GM19025 (cell line): ENCODE measurements at regions not wholly inside any gene's neighbourhood (a gene's known extent, or its start where the extent isn't known, plus 50 kb on each side); places are given as distances from the start of the nearest gene placed in this dataset.

Experiments
- ATAC-seq: cut with Tn5 transposase; IDR thresholded peaks from one replicate; pipeline ENCODE4 v1.9.1; 2021; ENCODE audit warnings: mild to moderate bottlenecking, low read depth, moderate library complexity; ENCODE audit not compliant: unreplicated experiment

- no peak for ATAC-seq
Observed at GRCh38 chr3:178457511-178457910, 78.7 kb upstream of the KCNMB2 start.

DNA sequence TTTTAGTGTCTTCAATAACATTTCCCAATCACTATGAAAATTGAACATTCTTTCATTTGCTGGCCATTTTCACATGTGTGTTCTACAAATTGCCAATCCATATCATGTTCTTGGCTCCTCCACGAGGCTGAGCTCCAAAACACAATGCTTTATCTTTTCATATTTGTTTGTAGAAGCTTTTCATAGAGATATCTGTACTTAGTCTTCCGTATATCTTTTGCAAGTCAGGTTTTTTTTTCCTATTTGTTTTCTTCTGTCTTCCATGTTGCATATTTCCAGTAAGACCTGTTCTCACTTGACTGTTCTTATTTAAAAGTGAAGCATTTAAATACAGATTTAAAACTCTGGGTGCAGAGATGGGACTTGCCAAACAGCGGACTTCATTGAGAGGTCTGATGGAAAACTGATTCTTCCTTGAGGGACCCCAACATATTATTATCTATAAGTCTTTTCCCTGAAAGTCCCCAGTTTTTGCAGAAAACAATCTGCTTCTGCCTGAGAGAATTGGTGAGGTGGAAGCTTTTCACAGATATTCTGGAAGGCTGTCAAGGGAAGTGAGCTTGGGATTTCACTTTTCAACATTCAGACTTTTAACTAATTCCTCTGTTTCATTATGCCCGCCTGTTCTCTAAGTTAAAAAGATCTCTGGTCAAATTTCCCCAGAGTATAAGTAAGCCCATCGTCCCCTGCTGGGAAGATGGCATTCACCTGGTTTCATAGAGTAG is 77.8 kb upstream of the KCNMB2 start:
- no peak for ATAC-seq

GRCh38 chr3:178459038-178459410 is 77.2 kb upstream of the KCNMB2 start:
- no peak for ATAC-seq

- no peak for ATAC-seq
Observed at GRCh38 chr3:178465260-178466180, 70.7 kb upstream of the KCNMB2 start.

- ATAC-seq: no peak
Observed at GRCh38 chr3:178472941-178473340, 63.3 kb upstream of the KCNMB2 start.

DNA sequence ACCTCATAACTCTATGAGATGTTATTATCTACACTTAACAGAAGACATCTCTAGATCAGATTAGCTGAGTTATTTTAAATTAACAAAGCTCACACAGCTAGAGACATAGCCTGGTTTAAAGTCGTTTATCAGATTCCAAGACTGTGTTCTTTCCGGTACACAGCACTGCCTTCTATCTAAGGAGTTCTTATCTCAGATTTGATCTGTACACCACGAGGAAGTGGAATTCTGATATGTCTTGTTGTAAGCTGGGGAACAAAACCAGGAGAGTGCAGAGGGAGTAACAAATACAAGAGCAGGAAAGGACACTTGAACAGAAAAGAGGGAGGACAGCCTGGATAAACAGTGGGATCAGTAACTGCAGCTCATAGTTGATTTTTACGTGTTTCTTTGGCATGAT is 61.7 kb upstream of the KCNMB2 start:
- no peak for ATAC-seq

DNA sequence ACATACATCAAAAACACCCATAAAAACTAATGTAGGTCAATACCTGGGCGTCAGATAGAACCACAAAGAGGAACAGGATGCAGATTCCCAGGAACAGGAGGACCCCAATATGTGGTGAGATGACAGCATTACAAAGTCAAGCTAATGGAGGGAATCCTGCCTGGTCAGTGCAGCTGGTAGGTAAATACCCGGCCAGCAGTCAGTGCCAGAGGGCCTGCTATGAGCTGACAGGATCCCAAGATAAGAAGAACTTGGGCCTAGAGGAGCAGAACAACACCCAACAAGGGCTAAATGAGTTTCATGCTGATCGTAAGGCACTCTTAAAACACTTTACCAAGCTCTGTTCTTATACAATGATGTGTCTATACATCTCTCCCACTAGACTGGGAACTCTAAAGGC is 61.2 kb upstream of the KCNMB2 start:
- no peak for ATAC-seq

DNA sequence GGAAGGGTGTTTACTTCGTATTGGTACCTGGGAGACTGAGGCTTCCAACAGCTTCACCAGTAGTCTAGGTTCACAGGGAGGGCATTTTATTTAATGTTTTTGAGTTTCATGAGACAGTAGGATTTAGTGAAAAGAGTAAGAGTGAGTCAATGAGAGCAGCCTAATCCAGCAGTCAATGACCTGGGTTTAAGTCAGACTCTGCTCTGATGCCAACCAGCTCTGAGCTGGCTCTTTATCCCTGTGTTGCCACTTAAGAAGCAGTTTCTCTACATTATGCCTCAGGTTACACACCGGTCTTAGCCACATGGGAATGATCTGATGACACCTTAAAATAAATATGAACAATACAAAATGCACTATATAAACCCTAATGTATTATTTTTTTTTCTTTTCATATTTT is 59.4 kb upstream of the KCNMB2 start:
- ATAC-seq: no peak

- ATAC-seq: no peak
Observed at GRCh38 chr3:178479446-178479845, 56.8 kb upstream of the KCNMB2 start.

GRCh38 chr3:178479860-178480259 is 56.4 kb upstream of the KCNMB2 start:
- ATAC-seq: no peak

DNA sequence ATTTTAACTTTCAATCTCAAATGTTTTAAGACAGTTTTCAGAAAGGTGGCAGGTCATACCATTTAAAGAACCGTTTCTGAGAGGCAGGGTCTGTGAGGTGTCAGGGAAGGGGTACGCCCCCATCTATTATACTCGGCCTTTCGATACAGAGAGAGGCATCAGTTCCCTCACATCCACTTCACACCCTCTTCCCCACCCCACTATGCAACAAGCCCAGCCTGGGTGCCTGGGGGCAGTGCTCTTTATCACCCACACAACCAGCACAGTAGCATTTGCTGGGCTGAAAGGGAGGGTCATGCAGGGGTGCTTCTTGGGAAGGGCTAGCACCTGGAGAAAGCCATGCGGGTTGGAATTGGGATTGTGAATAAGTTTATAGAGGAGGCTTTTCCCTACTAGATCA is 56.0 kb upstream of the KCNMB2 start:
- peak; percentile 13 for ATAC-seq

DNA sequence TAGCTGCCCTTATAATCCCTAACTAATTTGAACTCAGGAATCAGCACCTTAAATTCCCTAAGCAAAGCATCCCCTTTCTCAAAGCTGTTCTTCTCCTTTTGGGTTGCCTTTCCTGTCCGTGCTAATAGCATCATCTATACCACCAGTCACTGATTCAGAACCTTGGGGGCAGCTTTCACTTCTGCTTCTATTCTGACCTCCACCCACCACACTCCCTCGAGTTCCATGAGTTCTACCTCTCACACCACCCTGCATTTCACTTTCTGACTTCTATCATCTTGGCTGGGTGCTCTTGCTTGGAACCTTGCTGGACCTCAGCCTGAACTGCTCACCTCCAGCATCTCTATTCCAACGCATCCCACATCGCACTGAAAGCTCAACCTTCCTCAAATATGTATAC is 55.4 kb upstream of the KCNMB2 start:
- peak; percentile 98 for ATAC-seq

GRCh38 chr3:178482981-178483380 is 53.3 kb upstream of the KCNMB2 start:
- ATAC-seq: no peak

DNA sequence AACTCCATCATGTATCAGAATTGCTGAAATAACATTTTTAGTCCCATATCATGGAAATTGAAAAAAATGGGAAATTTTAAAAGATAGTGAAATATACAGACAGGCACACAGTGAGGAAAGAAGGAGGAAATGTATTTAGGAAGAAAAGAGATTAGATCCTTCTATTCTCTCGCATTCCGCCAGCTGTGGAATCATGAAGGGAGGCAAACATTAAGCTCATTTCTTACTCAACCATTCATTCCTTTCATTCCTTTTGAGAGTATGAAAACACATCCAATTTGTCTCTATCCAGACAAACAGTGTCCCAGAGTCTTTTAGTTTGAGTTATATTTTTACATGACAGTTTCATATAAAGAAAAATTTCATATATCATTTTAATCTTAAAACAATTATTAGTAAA is 52.5 kb upstream of the KCNMB2 start:
- ATAC-seq: no peak

DNA sequence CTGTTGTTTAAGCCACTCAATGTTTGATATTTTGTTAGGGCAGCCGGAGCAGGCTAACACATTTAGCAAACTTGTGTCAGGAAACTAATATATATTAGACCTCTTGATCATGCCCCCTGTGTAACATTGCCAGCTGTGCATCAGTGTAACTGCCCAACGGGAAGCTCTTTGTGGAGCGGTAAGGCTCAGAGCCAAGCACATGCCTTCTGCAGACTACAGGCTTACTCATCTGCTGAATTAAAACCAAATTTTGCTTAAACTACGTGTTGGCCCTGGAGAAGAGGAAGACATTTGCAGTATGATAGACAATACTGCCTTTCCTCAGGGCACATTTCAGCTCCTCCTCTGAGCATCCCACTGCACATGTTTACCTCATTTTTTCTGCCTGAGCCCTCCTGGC is 50.5 kb upstream of the KCNMB2 start:
- no peak for ATAC-seq
